MCF 10A (cell line): ENCODE measurements at regions not wholly inside any gene's neighbourhood (a gene's known extent, or its start where the extent isn't known, plus 50 kb on each side); places are given as distances from the start of the nearest gene placed in this dataset.
A peak's percentile ranks its signal among the peaks of the same experiment; 100 is the strongest.
"Not testable (repeated sequence)": the region's sequence is repeated elsewhere in the genome, so short reads cannot be mapped to it uniquely, and the experiment has no call there.

ENCODE experiments used
- BruUV-seq: library from RNA; stranded (reverse); fragments of 400-500 nt; replicated peaks from 2 replicates; lab custom pipeline; 2021; lab: Mats Ljungman, UMichigan
- CTCF ChIA-PET: fragments of 300-600 bp; sonication (Branson Sonifier 250); formaldehyde crosslinking; extraction: SDS; loops from one replicate; lab custom pipeline; 2021; ENCODE audit warnings: antibody characterized with exemption, inconsistent platforms; lab: Yijun Ruan, JAX
- POLR2A ChIA-PET: fragments of 300-600, 350-650 bp; sonication (Branson Sonifier 250); formaldehyde crosslinking; extraction: SDS; loops from one replicate; lab custom pipeline; 2020; ENCODE audit warnings: antibody characterized with exemption, inconsistent platforms; lab: Yijun Ruan, JAX
- DNase-seq: peaks from one replicate; pipeline ENCODE4 v3.0.0-alpha.2; 2018; ENCODE audit not compliant: unreplicated experiment
- H3K27ac Mint-ChIP-seq: one replicate; pipeline ENCODE4 v1.8.0; 2022; ENCODE audit warnings: mild to moderate bottlenecking, low read depth, mixed read lengths; ENCODE audit not compliant: unreplicated experiment
- H3K27me3 Mint-ChIP-seq: one replicate; pipeline ENCODE4 v1.8.0; 2022; ENCODE audit warnings: mixed read lengths; ENCODE audit not compliant: insufficient read depth, unreplicated experiment
- H3K36me3 Mint-ChIP-seq: one replicate; pipeline ENCODE4 v1.8.0; 2022; ENCODE audit warnings: mild to moderate bottlenecking, moderate library complexity, mixed read lengths; ENCODE audit not compliant: insufficient read depth, unreplicated experiment
- H3K4me1 Mint-ChIP-seq: one replicate; pipeline ENCODE4 v1.8.0; 2022; ENCODE audit warnings: mixed read lengths; ENCODE audit not compliant: insufficient read depth, unreplicated experiment
- H3K4me3 Mint-ChIP-seq: one replicate; pipeline ENCODE4 v1.8.0; 2022; ENCODE audit warnings: mild to moderate bottlenecking, moderate library complexity, mixed read lengths; ENCODE audit not compliant: unreplicated experiment
- H3K9me3 Mint-ChIP-seq: one replicate; pipeline ENCODE4 v1.8.0; 2022; ENCODE audit warnings: mixed read lengths; ENCODE audit not compliant: unreplicated experiment
- intact Hi-C: fragments of 100-400 bp; cut with micrococcal nuclease; formaldehyde crosslinking; loops from 2 replicates; pipeline ENCODE4 v1.14.1; 2022
- TF ChIP-seq, protein P1 (sequence below): fragments of 200-600 bp; IDR thresholded peaks from one replicate; pipeline ENCODE4 v1.8.0; 2022; ENCODE audit warnings: antibody characterized with exemption, mild to moderate bottlenecking; ENCODE audit not compliant: unreplicated experiment

DNA sequence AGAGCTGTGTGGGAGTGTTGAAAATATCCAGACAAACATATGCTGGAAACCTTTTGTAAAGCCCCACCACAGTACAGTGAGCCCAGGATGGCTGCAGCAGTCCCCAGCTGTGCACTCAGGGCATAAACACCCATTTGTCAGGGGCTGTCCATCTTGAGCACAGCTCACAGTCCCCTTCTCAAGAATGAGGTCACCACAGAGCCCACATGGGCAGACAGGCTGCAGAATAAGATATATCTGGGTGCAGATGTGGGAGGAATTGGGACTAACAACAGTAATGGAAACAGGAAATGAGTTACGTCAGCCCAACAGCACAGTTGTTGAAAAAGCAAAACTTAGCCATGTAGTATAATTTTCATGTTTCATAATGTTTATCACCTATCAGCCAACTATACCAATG is 219.6 kb downstream of the ETAA1 start:
- intact Hi-C loops: no loop called here
- Mint-ChIP-seq H3K4me1 (peaks cover 9% of the 10 kb centered on the region), H3K4me3 (no peak overlapping the region), H3K27ac (no peak overlapping the region), H3K27me3 (no peaks in the 10 kb centered on the region), H3K9me3 (no peaks in the 10 kb centered on the region), H3K36me3 (no peaks in the 10 kb centered on the region)
- no peak for DNase-seq
- TF ChIP-seq, protein P1, sequence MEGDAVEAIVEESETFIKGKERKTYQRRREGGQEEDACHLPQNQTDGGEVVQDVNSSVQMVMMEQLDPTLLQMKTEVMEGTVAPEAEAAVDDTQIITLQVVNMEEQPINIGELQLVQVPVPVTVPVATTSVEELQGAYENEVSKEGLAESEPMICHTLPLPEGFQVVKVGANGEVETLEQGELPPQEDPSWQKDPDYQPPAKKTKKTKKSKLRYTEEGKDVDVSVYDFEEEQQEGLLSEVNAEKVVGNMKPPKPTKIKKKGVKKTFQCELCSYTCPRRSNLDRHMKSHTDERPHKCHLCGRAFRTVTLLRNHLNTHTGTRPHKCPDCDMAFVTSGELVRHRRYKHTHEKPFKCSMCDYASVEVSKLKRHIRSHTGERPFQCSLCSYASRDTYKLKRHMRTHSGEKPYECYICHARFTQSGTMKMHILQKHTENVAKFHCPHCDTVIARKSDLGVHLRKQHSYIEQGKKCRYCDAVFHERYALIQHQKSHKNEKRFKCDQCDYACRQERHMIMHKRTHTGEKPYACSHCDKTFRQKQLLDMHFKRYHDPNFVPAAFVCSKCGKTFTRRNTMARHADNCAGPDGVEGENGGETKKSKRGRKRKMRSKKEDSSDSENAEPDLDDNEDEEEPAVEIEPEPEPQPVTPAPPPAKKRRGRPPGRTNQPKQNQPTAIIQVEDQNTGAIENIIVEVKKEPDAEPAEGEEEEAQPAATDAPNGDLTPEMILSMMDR: no peak
- CTCF ChIA-PET: interaction anchor here (0.5 to 0.6 kb wide), 2 partner anchors 96 to 1181 kb away, joined by 3 read pairs; no protein-coding TSS in a partner anchor
- BruUV-seq: no TSS peak
- POLR2A ChIA-PET: interaction anchor here (1.1 kb wide), 1 partner anchor 10 kb away, joined by 3 read pairs; no protein-coding TSS in a partner anchor

DNA sequence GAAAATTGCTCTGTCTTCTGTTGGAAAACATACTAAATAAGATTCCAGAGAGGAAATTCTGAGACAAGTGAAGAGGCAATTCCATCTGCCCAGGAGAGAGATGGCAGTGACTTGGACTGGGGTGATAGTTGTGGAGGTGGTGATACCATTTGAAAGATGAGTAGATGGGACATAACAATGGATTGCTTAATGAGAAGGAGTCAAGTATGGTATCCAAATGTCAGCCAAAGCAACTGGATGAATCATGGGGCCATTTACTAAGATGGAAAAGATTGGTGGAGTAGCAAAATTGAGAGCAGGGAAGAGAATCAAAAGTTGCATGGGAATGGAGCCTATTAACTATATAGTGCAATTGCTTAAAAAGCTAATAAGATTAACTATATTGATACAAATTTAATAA is 222.1 kb downstream of the ETAA1 start:
- intact Hi-C loops: no loop called here
- no peaks in the 10 kb centered on the region for H3K4me1 Mint-ChIP-seq
- DNase-seq: no peak
- BruUV-seq: no TSS peak
- TF ChIP-seq, protein P1: no peak
- H3K27ac Mint-ChIP-seq: no peak overlapping the region
- H3K36me3 Mint-ChIP-seq: no peaks in the 10 kb centered on the region
- POLR2A ChIA-PET: interaction anchor here (1.0 kb wide), 1 partner anchor 31 kb away, joined by 3 read pairs; no protein-coding TSS in a partner anchor
- no peaks in the 10 kb centered on the region for H3K27me3 Mint-ChIP-seq
- CTCF ChIA-PET: interaction anchor here (0.6 kb wide), 1 partner anchor 48 kb away, joined by 3 read pairs; no protein-coding TSS in a partner anchor
- no peak overlapping the region for H3K4me3 Mint-ChIP-seq
- H3K9me3 Mint-ChIP-seq: no peaks in the 10 kb centered on the region

- H3K9me3 Mint-ChIP-seq, H3K27ac Mint-ChIP-seq, H3K27me3 Mint-ChIP-seq, POLR2A ChIA-PET, H3K36me3 Mint-ChIP-seq, intact Hi-C loops, CTCF ChIA-PET, DNase-seq, BruUV-seq, H3K4me3 Mint-ChIP-seq: not testable (repeated sequence)
- H3K4me1 Mint-ChIP-seq: peaks cover 14% of the 10 kb centered on the region
Measured at GRCh38 chr2:67623741-67624140, 226.6 kb downstream of the ETAA1 start.

DNA sequence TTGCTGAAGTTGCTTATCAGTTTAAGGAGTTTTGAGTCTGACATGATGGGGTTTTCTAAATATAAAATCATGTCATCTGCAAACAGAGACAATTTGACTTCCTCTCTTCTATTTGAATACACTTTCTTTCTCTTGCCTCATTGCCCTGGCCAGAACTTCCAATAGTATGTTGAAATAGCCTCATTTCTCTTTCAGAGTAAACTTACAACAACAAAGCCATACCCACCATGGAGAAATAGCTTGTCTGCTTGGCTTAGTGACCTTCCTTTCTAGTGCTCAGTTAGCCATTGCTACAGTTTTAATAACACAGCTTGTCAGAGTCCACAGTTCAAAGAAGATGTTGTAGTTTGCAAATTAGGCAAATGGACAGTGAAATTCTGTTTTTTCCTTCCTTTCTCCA is 228.0 kb downstream of the ETAA1 start:
- intact Hi-C loops: no loop called here
- ChIA-PET CTCF (no interaction called here), POLR2A (interaction anchor here (0.9 kb wide), 1 partner anchor 30 kb away, joined by 3 read pairs; no protein-coding TSS in a partner anchor)
- Mint-ChIP-seq H3K27ac (peak overlapping the region; percentile 72), H3K27me3 (no peaks in the 10 kb centered on the region), H3K9me3 (no peaks in the 10 kb centered on the region), H3K4me1 (peaks cover 14% of the 10 kb centered on the region), H3K36me3 (no peaks in the 10 kb centered on the region), H3K4me3 (no peak overlapping the region)
- no TSS peak for BruUV-seq
- no peak for DNase-seq
- TF ChIP-seq, protein P1: no peak
